Neural cell (in vitro differentiated cells): ENCODE measurements at regions not wholly inside any gene's neighbourhood (a gene's known extent, or its start where the extent isn't known, plus 50 kb on each side); places are given as distances from the start of the nearest gene placed in this dataset.
A peak's percentile ranks its signal among the peaks of the same experiment; 100 is the strongest.
"Not testable (repeated sequence)": the region's sequence is repeated elsewhere in the genome, so short reads cannot be mapped to it uniquely, and the experiment has no call there.

Source experiments
- H2AFZ ChIP-seq: fragments of 200-600, 300-800 bp; sonication (generic), shearing (Covaris generic); 2 replicates; pipeline ENCODE4 v1.6.0; 2014; ENCODE audit warnings: low read depth, mild to moderate bottlenecking, antibody characterized with exemption, low read length, moderate library complexity
- H3F3A ChIP-seq: fragments of 200-600 bp; shearing (Covaris generic); 2 replicates; pipeline ENCODE4 v1.6.1; 2016; ENCODE audit warnings: mild to moderate bottlenecking, moderate library complexity, mixed read lengths, antibody characterized with exemption, low read length; ENCODE audit not compliant: insufficient read depth, poor library complexity, severe bottlenecking
- H3K27ac ChIP-seq: fragments of 200-600, 300-800 bp; sonication (generic), shearing (Covaris generic); 2 replicates; pipeline ENCODE4 v1.5.1; 2014; ENCODE audit warnings: mild to moderate bottlenecking, low read length, moderate library complexity
- H3K27me3 ChIP-seq: fragments of 300-800, 200-600 bp; sonication (generic), shearing (Covaris generic); 2 replicates; pipeline ENCODE4 v1.6.0; 2014; ENCODE audit warnings: mild to moderate bottlenecking, low read depth, low read length, moderate library complexity; ENCODE audit not compliant: insufficient read depth
- H3K36me3 ChIP-seq: fragments of 300-800, 200-600 bp; sonication (generic), shearing (Covaris generic); 2 replicates; pipeline ENCODE4 v1.5.1; 2014; ENCODE audit warnings: mild to moderate bottlenecking, antibody characterized with exemption, low read length, moderate library complexity; ENCODE audit not compliant: insufficient read depth
- H3K4me2 ChIP-seq: fragments of 300-800, 200-600 bp; sonication (generic), shearing (Covaris generic); 2 replicates; pipeline ENCODE4 v1.6.0; 2014; ENCODE audit warnings: mild to moderate bottlenecking, low read length
- H3K4me3 ChIP-seq: fragments of 300-800, 200-600 bp; sonication (generic), shearing (Covaris generic); 2 replicates; pipeline ENCODE4 v1.5.1; 2014; ENCODE audit warnings: mild to moderate bottlenecking, low read length, moderate library complexity
- H3K79me2 ChIP-seq: fragments of 200-600 bp; shearing (Covaris generic); replicated peaks from 2 replicates; pipeline ENCODE4 v1.6.0; 2014; ENCODE audit warnings: mild to moderate bottlenecking, low read length, moderate library complexity; ENCODE audit not compliant: insufficient read depth
- H3K9ac ChIP-seq: fragments of 300-800, 200-600 bp; sonication (generic), shearing (Covaris generic); 2 replicates; pipeline ENCODE4 v1.6.1; 2016; ENCODE audit warnings: mild to moderate bottlenecking, low read length, mixed read lengths
- H3K9me2 ChIP-seq: fragments of 200-600 bp; shearing (Covaris generic); 2 replicates; pipeline ENCODE4 v1.6.1; 2016; ENCODE audit warnings: mild to moderate bottlenecking, low read length, mixed read lengths; ENCODE audit not compliant: insufficient read depth
- H3K9me3 ChIP-seq: fragments of 200-600, 300-800 bp; sonication (generic), shearing (Covaris generic); 2 replicates; pipeline ENCODE4 v1.6.1; 2016; ENCODE audit warnings: mild to moderate bottlenecking, mixed run types, low read length, moderate library complexity, mixed read lengths
- H4K20me1 ChIP-seq: fragments of 200-600 bp; shearing (Covaris generic); 2 replicates; pipeline ENCODE4 v1.6.1; 2016; ENCODE audit warnings: mild to moderate bottlenecking, mixed run types; ENCODE audit not compliant: insufficient read depth
- CTCF ChIP-seq: fragments of 450-650 bp; IDR thresholded peaks from 2 replicates; pipeline ENCODE4 v1.5.1; 2014; ENCODE audit warnings: antibody characterized with exemption, mild to moderate bottlenecking, moderate library complexity; ENCODE audit not compliant: poor library complexity, severe bottlenecking
- EP300 ChIP-seq: fragments of 450-650 bp; conservative IDR thresholded peaks from 2 replicates; pipeline ENCODE4 v1.6.1; 2014; ENCODE audit warnings: antibody characterized with exemption, mild to moderate bottlenecking, moderate library complexity; ENCODE audit not compliant: poor library complexity, severe bottlenecking
- EZH2 ChIP-seq: fragments of 200-600, 300-800 bp; shearing (Covaris generic), sonication (generic); IDR thresholded peaks from 2 replicates; pipeline ENCODE4 v1.6.1; 2014; ENCODE audit warnings: antibody characterized with exemption, low read length, borderline replicate concordance, mild to moderate bottlenecking; ENCODE audit not compliant: insufficient read depth, poor library complexity, severe bottlenecking
- MXI1 ChIP-seq: fragments of 450-650 bp; conservative IDR thresholded peaks from 2 replicates; pipeline ENCODE4 v1.6.1; 2014; ENCODE audit warnings: antibody characterized with exemption, mild to moderate bottlenecking; ENCODE audit not compliant: poor library complexity, severe bottlenecking
- POLR2AphosphoS5 ChIP-seq: IDR thresholded peaks from 2 replicates; pipeline ENCODE4 v1.6.1; 2012
- RAD21 ChIP-seq: fragments of 450-650 bp; conservative IDR thresholded peaks from 2 replicates; pipeline ENCODE4 v1.6.1; 2014; ENCODE audit warnings: antibody characterized with exemption, mild to moderate bottlenecking, moderate library complexity
- REST ChIP-seq: IDR thresholded peaks from 2 replicates; pipeline ENCODE4 v1.6.1; 2012; ENCODE audit warnings: borderline replicate concordance
- SMC3 ChIP-seq: fragments of 450-650 bp; conservative IDR thresholded peaks from 2 replicates; pipeline ENCODE4 v1.6.1; 2014; ENCODE audit warnings: antibody characterized with exemption, mild to moderate bottlenecking, moderate library complexity; ENCODE audit not compliant: poor library complexity
- TAF1 ChIP-seq: IDR thresholded peaks from 2 replicates; pipeline ENCODE4 v1.6.1; 2012; ENCODE audit warnings: low read depth

- H3K79me2 ChIP-seq = no peaks in the 10 kb centered on the region
- H2AFZ ChIP-seq = no peak overlapping the region
- H3K9me3 ChIP-seq = peaks cover 7% of the 10 kb centered on the region
- H3K4me3 ChIP-seq = no peak overlapping the region
- H3K9me2 ChIP-seq = no peaks in the 10 kb centered on the region
- H3K4me2 ChIP-seq = no peak overlapping the region
- no peaks in the 10 kb centered on the region for H3F3A ChIP-seq
- no peaks in the 10 kb centered on the region for H3K27me3 ChIP-seq
- H4K20me1 ChIP-seq = no peaks in the 10 kb centered on the region
- H3K9ac ChIP-seq = no peak overlapping the region
- no peak for TF ChIP-seq EZH2
- TF ChIP-seq REST = no peak
- TF ChIP-seq RAD21 = no peak
- no peak for TF ChIP-seq EP300
- no peak for TF ChIP-seq SMC3
- TF ChIP-seq MXI1 = no peak
- TF ChIP-seq TAF1 = no peak
- no peaks in the 10 kb centered on the region for H3K36me3 ChIP-seq
- no peak overlapping the region for H3K27ac ChIP-seq
These were observed 603.9 kb upstream of the B3GAT1 start for GRCh38 chr11:135015966-135016365.

- not testable (repeated sequence) for H3K4me2 ChIP-seq, H3K9me2 ChIP-seq, H4K20me1 ChIP-seq, H3K27ac ChIP-seq, H3K9ac ChIP-seq, H3K79me2 ChIP-seq, H3K9me3 ChIP-seq, H3K4me3 ChIP-seq, H3K36me3 ChIP-seq, H3F3A ChIP-seq, H3K27me3 ChIP-seq, H2AFZ ChIP-seq
These were observed 599.3 kb upstream of the B3GAT1 start for GRCh38 chr11:135011313-135011712.

GRCh38 chr11:135009125-135009524 lies 597.1 kb upstream of the B3GAT1 start:
- Histone ChIP-seq H3K4me2 (no peak overlapping the region), H3K9me3 (no peaks in the 10 kb centered on the region), H3K79me2 (no peaks in the 10 kb centered on the region), H3K27me3 (no peaks in the 10 kb centered on the region), H3K9ac (no peak overlapping the region), H3F3A (no peaks in the 10 kb centered on the region), H3K36me3 (no peaks in the 10 kb centered on the region), H3K9me2 (no peaks in the 10 kb centered on the region), H3K27ac (no peak overlapping the region), H3K4me3 (no peak overlapping the region), H4K20me1 (no peaks in the 10 kb centered on the region), H2AFZ (no peak overlapping the region)
- TF ChIP-seq EZH2 = no peak
- no peak for TF ChIP-seq POLR2AphosphoS5
- TF ChIP-seq SMC3 = no peak

GRCh38 chr11:135008412-135008811 lies 596.4 kb upstream of the B3GAT1 start:
- no peaks in the 10 kb centered on the region for H3K79me2 ChIP-seq
- TF ChIP-seq SMC3 = no peak
- no peak for TF ChIP-seq MXI1
- TF ChIP-seq RAD21 = no peak
- no peak for TF ChIP-seq EZH2
- TF ChIP-seq TAF1 = no peak
- TF ChIP-seq POLR2AphosphoS5 = no peak
- TF ChIP-seq EP300 = no peak
- no peak for TF ChIP-seq CTCF
- TF ChIP-seq REST = no peak
- H3K27ac ChIP-seq = peak overlapping the region; percentile 6
- no peaks in the 10 kb centered on the region for H3K9me3 ChIP-seq
- H3K27me3 ChIP-seq = no peaks in the 10 kb centered on the region
- H2AFZ ChIP-seq = no peak overlapping the region
- no peaks in the 10 kb centered on the region for H4K20me1 ChIP-seq
- no peaks in the 10 kb centered on the region for H3K36me3 ChIP-seq
- H3K9me2 ChIP-seq = no peaks in the 10 kb centered on the region
- no peak overlapping the region for H3K9ac ChIP-seq
- H3K4me2 ChIP-seq = no peak overlapping the region
- H3F3A ChIP-seq = no peaks in the 10 kb centered on the region
- no peak overlapping the region for H3K4me3 ChIP-seq
